ENCODE measurements at regions not wholly inside any gene's neighbourhood (a gene's known extent, or its start where the extent isn't known, plus 50 kb on each side); places are given as distances from the start of the nearest gene placed in this dataset.
"Not testable (repeated sequence)": the region's sequence is repeated elsewhere in the genome, so short reads cannot be mapped to it uniquely, and the experiment has no call there.

- Histone ChIP-seq H3K4me3 (ENCODE audit: low read depth, low read length) (no peak overlapping the region), H3K9me3 (ENCODE audit: control insufficient read depth, insufficient read depth, low read length) (no peaks in the 10 kb centered on the region), H3K4me1 (ENCODE audit: control insufficient read depth, insufficient read depth, low read length) (no peaks in the 10 kb centered on the region), H3K27me3 (ENCODE audit: control insufficient read depth, insufficient read depth, low read length) (no peaks in the 10 kb centered on the region), H3K27ac (ENCODE audit: low read depth, low read length) (no peak overlapping the region), H3K36me3 (ENCODE audit: control insufficient read depth, insufficient read depth, low read length) (no peaks in the 10 kb centered on the region)
- no peak for DNase-seq (ENCODE audit: low read depth in 4 of 6, low spot score in 6 of 6)
- no CpG with 5 or more reads among the region's 3 CpGs for WGBS (ENCODE audit: insufficient coverage)
These were observed 786.8 kb downstream of the KCNJ3 start for GRCh38 chr2:155485141-155485842.

GRCh38 chr2:155481141-155481540, 782.6 kb downstream of the KCNJ3 start:
- no peak overlapping the region for H3K27ac ChIP-seq (ENCODE audit: low read depth, low read length)
- no peaks in the 10 kb centered on the region for H3K27me3 ChIP-seq (ENCODE audit: control insufficient read depth, insufficient read depth, low read length)
- H3K36me3 ChIP-seq (ENCODE audit: control insufficient read depth, insufficient read depth, low read length), result no peaks in the 10 kb centered on the region
- H3K4me1 ChIP-seq (ENCODE audit: control insufficient read depth, insufficient read depth, low read length), result no peaks in the 10 kb centered on the region
- H3K4me3 ChIP-seq (ENCODE audit: low read depth, low read length), result no peak overlapping the region
- H3K9me3 ChIP-seq (ENCODE audit: control insufficient read depth, insufficient read depth, low read length), result no peaks in the 10 kb centered on the region
- no peak for DNase-seq (ENCODE audit: low read depth in 4 of 6, low spot score in 6 of 6)

DNA sequence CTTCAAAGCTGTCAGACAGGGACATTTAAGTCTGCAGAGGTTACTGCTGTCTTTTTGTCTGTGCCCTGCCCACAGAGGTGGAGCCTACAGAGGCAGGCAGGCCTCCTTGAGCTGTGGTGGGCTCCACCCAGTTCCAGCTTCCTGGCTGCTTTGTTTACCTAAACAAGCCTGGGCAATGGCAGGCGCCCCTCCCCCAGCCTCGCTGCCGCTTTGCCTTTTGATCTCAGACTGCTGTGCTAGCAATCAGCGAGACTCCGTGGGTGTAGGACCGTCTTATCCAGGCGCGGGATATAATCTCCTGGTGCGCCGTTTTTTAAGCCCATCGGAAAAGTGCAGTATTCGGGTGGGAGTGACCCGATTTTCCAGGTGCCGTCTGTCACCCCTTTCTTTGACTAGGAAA, 773.5 kb downstream of the KCNJ3 start:
- not testable (repeated sequence) for DNase-seq (ENCODE audit: low read depth in 4 of 6, low spot score in 6 of 6); H3K4me1 ChIP-seq (ENCODE audit: control insufficient read depth, insufficient read depth, low read length); H3K36me3 ChIP-seq (ENCODE audit: control insufficient read depth, insufficient read depth, low read length); H3K4me3 ChIP-seq (ENCODE audit: low read depth, low read length); H3K27me3 ChIP-seq (ENCODE audit: control insufficient read depth, insufficient read depth, low read length); H3K27ac ChIP-seq (ENCODE audit: low read depth, low read length); H3K9me3 ChIP-seq (ENCODE audit: control insufficient read depth, insufficient read depth, low read length)
- WGBS (ENCODE audit: insufficient coverage), result 97% methylated on average over 4 of the region's 14 CpGs

GRCh38 chr2:155456222-155456621, 757.7 kb downstream of the KCNJ3 start:
- Histone ChIP-seq H3K27ac (ENCODE audit: low read depth, low read length) (no peak overlapping the region), H3K36me3 (ENCODE audit: control insufficient read depth, insufficient read depth, low read length) (no peaks in the 10 kb centered on the region), H3K9me3 (ENCODE audit: control insufficient read depth, insufficient read depth, low read length) (no peaks in the 10 kb centered on the region), H3K4me1 (ENCODE audit: control insufficient read depth, insufficient read depth, low read length) (no peaks in the 10 kb centered on the region), H3K4me3 (ENCODE audit: low read depth, low read length) (no peak overlapping the region), H3K27me3 (ENCODE audit: control insufficient read depth, insufficient read depth, low read length) (no peaks in the 10 kb centered on the region)
- WGBS (ENCODE audit: insufficient coverage), result no CpG with 5 or more reads among the region's 1 CpG
- DNase-seq (ENCODE audit: low read depth in 4 of 6, low spot score in 6 of 6), result peak in 1 of 6 donors; percentile 22

GRCh38 chr2:155442755-155443372, 744.4 kb downstream of the KCNJ3 start:
- H3K9me3 ChIP-seq (ENCODE audit: control insufficient read depth, insufficient read depth, low read length), result no peaks in the 10 kb centered on the region
- no peaks in the 10 kb centered on the region for H3K4me1 ChIP-seq (ENCODE audit: control insufficient read depth, insufficient read depth, low read length)
- no peak for DNase-seq (ENCODE audit: low read depth in 4 of 6, low spot score in 6 of 6)
- H3K36me3 ChIP-seq (ENCODE audit: control insufficient read depth, insufficient read depth, low read length), result no peaks in the 10 kb centered on the region
- no peak overlapping the region for H3K27ac ChIP-seq (ENCODE audit: low read depth, low read length)
- no peak overlapping the region for H3K4me3 ChIP-seq (ENCODE audit: low read depth, low read length)
- no peaks in the 10 kb centered on the region for H3K27me3 ChIP-seq (ENCODE audit: control insufficient read depth, insufficient read depth, low read length)
- WGBS (ENCODE audit: insufficient coverage), result 90% methylated on average over 1 of the region's 2 CpGs

DNA sequence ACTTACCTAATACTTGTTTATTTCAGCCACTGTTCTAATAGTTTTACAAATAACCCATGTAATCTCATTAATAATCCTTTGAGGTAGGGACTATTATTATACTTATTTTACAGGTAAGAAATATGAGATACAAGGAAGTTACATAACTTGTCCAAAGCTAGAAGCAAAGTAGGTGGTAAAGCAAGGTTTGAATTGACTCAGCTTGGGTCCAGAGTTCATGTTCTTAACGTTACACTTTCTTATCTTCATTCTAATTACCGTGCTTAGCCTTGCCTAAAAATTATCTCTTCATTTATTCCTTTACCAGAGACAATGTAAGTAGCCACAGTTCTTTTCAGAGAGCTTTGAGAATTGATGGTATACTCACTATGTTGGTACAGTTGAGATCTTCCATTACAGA, 743.6 kb downstream of the KCNJ3 start:
- H3K27ac ChIP-seq (ENCODE audit: low read depth, low read length), result no peak overlapping the region
- no CpG with 5 or more reads among the region's 2 CpGs for WGBS (ENCODE audit: insufficient coverage)
- H3K4me3 ChIP-seq (ENCODE audit: low read depth, low read length), result no peak overlapping the region
- no peak for DNase-seq (ENCODE audit: low read depth in 4 of 6, low spot score in 6 of 6)
- H3K36me3 ChIP-seq (ENCODE audit: control insufficient read depth, insufficient read depth, low read length), result no peaks in the 10 kb centered on the region
- no peaks in the 10 kb centered on the region for H3K9me3 ChIP-seq (ENCODE audit: control insufficient read depth, insufficient read depth, low read length)
- H3K27me3 ChIP-seq (ENCODE audit: control insufficient read depth, insufficient read depth, low read length), result no peaks in the 10 kb centered on the region
- H3K4me1 ChIP-seq (ENCODE audit: control insufficient read depth, insufficient read depth, low read length), result no peaks in the 10 kb centered on the region

DNA sequence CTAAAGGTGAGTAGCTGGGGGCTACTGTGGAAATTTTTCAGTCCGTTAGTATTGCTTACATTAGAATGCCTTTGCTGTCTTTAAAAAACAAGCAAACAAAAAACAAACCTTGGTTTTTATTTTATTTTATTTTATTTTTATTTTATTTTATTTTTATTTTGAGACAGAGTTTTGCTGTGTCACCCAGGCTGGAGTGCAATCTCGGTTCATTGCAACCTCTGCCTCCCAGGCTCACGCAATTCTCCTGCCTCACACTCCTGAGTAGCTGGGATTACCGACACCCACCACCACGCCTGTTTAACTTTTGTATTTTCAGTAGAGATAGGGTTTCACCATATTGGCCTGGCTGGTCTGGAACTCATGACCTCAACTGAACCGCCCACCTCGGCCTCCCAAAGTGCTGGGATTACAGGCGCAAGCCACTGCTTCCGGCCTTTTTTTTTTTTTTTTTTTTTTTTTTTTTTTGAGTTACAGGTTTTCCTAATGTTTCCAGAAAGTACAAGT, 732.6 kb downstream of the KCNJ3 start:
- Histone ChIP-seq H3K36me3 (ENCODE audit: control insufficient read depth, insufficient read depth, low read length) (no peaks in the 10 kb centered on the region), H3K9me3 (ENCODE audit: control insufficient read depth, insufficient read depth, low read length) (no peaks in the 10 kb centered on the region), H3K27me3 (ENCODE audit: control insufficient read depth, insufficient read depth, low read length) (no peaks in the 10 kb centered on the region), H3K4me1 (ENCODE audit: control insufficient read depth, insufficient read depth, low read length) (no peaks in the 10 kb centered on the region), H3K4me3 (ENCODE audit: low read depth, low read length) (no peak overlapping the region), H3K27ac (ENCODE audit: low read depth, low read length) (no peak overlapping the region)
- WGBS (ENCODE audit: insufficient coverage), result no CpG with 5 or more reads among the region's 9 CpGs
- no peak for DNase-seq (ENCODE audit: low read depth in 4 of 6, low spot score in 6 of 6)

- DNase-seq (ENCODE audit: low read depth in 4 of 6, low spot score in 6 of 6), result no peak
- no peak overlapping the region for H3K27ac ChIP-seq (ENCODE audit: low read depth, low read length)
- no peaks in the 10 kb centered on the region for H3K36me3 ChIP-seq (ENCODE audit: control insufficient read depth, insufficient read depth, low read length)
- H3K4me3 ChIP-seq (ENCODE audit: low read depth, low read length), result no peak overlapping the region
- no peaks in the 10 kb centered on the region for H3K4me1 ChIP-seq (ENCODE audit: control insufficient read depth, insufficient read depth, low read length)
- no peaks in the 10 kb centered on the region for H3K27me3 ChIP-seq (ENCODE audit: control insufficient read depth, insufficient read depth, low read length)
- no peaks in the 10 kb centered on the region for H3K9me3 ChIP-seq (ENCODE audit: control insufficient read depth, insufficient read depth, low read length)
- no CpG with 5 or more reads among the region's 1 CpG for whole genome bisulfite sequencing (ENCODE audit: insufficient coverage)
These were observed 729.0 kb downstream of the KCNJ3 start for GRCh38 chr2:155427470-155427869.

DNA sequence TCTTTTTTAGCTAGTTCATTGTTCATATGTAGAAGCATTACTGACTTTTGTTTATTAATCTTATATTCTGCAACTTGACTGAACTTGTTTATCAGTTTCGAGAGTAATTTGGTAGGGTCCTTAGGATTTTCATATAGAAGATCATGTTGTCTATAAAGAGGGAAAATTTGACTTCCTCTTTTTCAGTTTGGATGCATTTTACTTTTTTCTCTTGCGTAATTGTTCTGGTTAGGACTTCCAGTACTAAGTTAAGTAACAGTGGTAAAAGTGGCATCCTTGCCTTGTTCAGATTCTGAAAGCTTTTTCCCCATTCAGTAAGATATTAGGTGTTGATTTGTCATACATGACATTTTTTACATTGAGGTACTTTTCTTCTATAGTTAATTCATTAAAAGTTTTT, 726.0 kb downstream of the KCNJ3 start:
- Histone ChIP-seq H3K9me3 (ENCODE audit: control insufficient read depth, insufficient read depth, low read length) (no peaks in the 10 kb centered on the region), H3K4me3 (ENCODE audit: low read depth, low read length) (no peak overlapping the region), H3K36me3 (ENCODE audit: control insufficient read depth, insufficient read depth, low read length) (no peaks in the 10 kb centered on the region), H3K27me3 (ENCODE audit: control insufficient read depth, insufficient read depth, low read length) (no peaks in the 10 kb centered on the region), H3K4me1 (ENCODE audit: control insufficient read depth, insufficient read depth, low read length) (no peaks in the 10 kb centered on the region), H3K27ac (ENCODE audit: low read depth, low read length) (no peak overlapping the region)
- WGBS (ENCODE audit: insufficient coverage), result no CpG with 5 or more reads among the region's 2 CpGs
- no peak for DNase-seq (ENCODE audit: low read depth in 4 of 6, low spot score in 6 of 6)

DNA sequence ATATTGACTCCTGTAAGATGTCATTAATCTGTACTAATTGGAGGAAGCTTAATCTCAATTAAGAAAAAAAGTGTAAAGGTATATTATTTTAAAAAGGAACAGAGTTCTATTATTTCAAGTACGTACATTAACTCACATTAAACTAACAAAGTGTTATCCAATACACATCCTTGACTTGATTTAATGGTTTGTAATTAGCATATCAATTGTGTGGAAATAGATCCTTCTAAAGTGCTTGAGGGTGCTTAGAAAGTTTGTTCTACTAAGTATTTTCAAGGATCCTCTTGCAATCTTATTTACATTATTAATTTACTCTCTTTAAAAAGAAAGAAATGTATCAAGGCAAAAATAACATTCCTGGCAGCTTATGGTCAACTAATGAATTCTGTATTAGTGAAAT, 720.3 kb downstream of the KCNJ3 start:
- no peaks in the 10 kb centered on the region for H3K4me1 ChIP-seq (ENCODE audit: control insufficient read depth, insufficient read depth, low read length)
- no peaks in the 10 kb centered on the region for H3K9me3 ChIP-seq (ENCODE audit: control insufficient read depth, insufficient read depth, low read length)
- no peak overlapping the region for H3K27ac ChIP-seq (ENCODE audit: low read depth, low read length)
- no peaks in the 10 kb centered on the region for H3K36me3 ChIP-seq (ENCODE audit: control insufficient read depth, insufficient read depth, low read length)
- no peaks in the 10 kb centered on the region for H3K27me3 ChIP-seq (ENCODE audit: control insufficient read depth, insufficient read depth, low read length)
- no peak overlapping the region for H3K4me3 ChIP-seq (ENCODE audit: low read depth, low read length)
- no peak for DNase-seq (ENCODE audit: low read depth in 4 of 6, low spot score in 6 of 6)
- WGBS (ENCODE audit: insufficient coverage), result no CpG with 5 or more reads among the region's 1 CpG
